Skeletal muscle satellite cell (primary cell): ENCODE measurements at regions not wholly inside any gene's neighbourhood (a gene's known extent, or its start where the extent isn't known, plus 50 kb on each side); places are given as distances from the start of the nearest gene placed in this dataset.
"Not testable (repeated sequence)": the region's sequence is repeated elsewhere in the genome, so short reads cannot be mapped to it uniquely, and the experiment has no call there.

ENCODE experiments used
- H3K27me3 ChIP-seq: 2 replicates; pipeline ENCODE4 v1.7.0; 2013; ENCODE audit warnings: low read length; ENCODE audit not compliant: control insufficient read depth, insufficient read depth
- H3K36me3 ChIP-seq: 2 replicates; pipeline ENCODE4 v1.7.0; 2013; ENCODE audit warnings: mild to moderate bottlenecking, control low read depth, low read length; ENCODE audit not compliant: insufficient read depth
- H3K4me1 ChIP-seq: 2 replicates; pipeline ENCODE4 v1.7.0; 2013; ENCODE audit warnings: low read length; ENCODE audit not compliant: control insufficient read depth, insufficient read depth
- H3K4me2 ChIP-seq: 2 replicates; pipeline ENCODE4 v1.7.0; 2013; ENCODE audit warnings: mild to moderate bottlenecking, low read length
- H3K4me3 ChIP-seq: 2 replicates; pipeline ENCODE4 v1.7.0; 2013; ENCODE audit warnings: low read length
- H3K9ac ChIP-seq: 2 replicates; pipeline ENCODE4 v1.7.0; 2013; ENCODE audit warnings: mild to moderate bottlenecking, low read depth, low read length, moderate library complexity
- H3K9me3 ChIP-seq: replicated peaks from 2 replicates; pipeline ENCODE4 v1.7.0; 2013; ENCODE audit warnings: mild to moderate bottlenecking, control low read depth, low read length

- H3K4me2 ChIP-seq, result no peak overlapping the region
- H3K9ac ChIP-seq, result no peak overlapping the region
- H3K4me3 ChIP-seq, result no peak overlapping the region
- H3K27me3 ChIP-seq, result no peaks in the 10 kb centered on the region
- H3K36me3 ChIP-seq, result no peaks in the 10 kb centered on the region
- peaks cover 13% of the 10 kb centered on the region for H3K9me3 ChIP-seq
- no peaks in the 10 kb centered on the region for H3K4me1 ChIP-seq
Measured at GRCh38 chr7:51629206-51629605, 312.6 kb upstream of the COBL start.

GRCh38 chr7:51621956-51622355 is 305.3 kb upstream of the COBL start:
- Histone ChIP-seq H3K9me3 (peaks cover 3% of the 10 kb centered on the region), H3K4me2 (no peak overlapping the region), H3K4me3 (no peak overlapping the region), H3K9ac (no peak overlapping the region), H3K4me1 (no peaks in the 10 kb centered on the region), H3K27me3 (no peaks in the 10 kb centered on the region), H3K36me3 (no peaks in the 10 kb centered on the region)

GRCh38 chr7:51620706-51621105 is 304.1 kb upstream of the COBL start:
- Histone ChIP-seq H3K4me2 (no peak overlapping the region), H3K9me3 (peaks cover 3% of the 10 kb centered on the region), H3K9ac (no peak overlapping the region), H3K4me1 (no peaks in the 10 kb centered on the region), H3K27me3 (no peaks in the 10 kb centered on the region), H3K4me3 (no peak overlapping the region), H3K36me3 (no peaks in the 10 kb centered on the region)

GRCh38 chr7:51619880-51620279 is 303.3 kb upstream of the COBL start:
- Histone ChIP-seq H3K9me3 (peaks cover 3% of the 10 kb centered on the region), H3K4me3 (no peak overlapping the region), H3K9ac (no peak overlapping the region), H3K4me1 (no peaks in the 10 kb centered on the region), H3K4me2 (no peak overlapping the region), H3K36me3 (no peaks in the 10 kb centered on the region), H3K27me3 (no peaks in the 10 kb centered on the region)

GRCh38 chr7:51617686-51618085 is 301.1 kb upstream of the COBL start:
- Histone ChIP-seq H3K27me3 (no peaks in the 10 kb centered on the region), H3K4me3 (no peak overlapping the region), H3K4me1 (no peaks in the 10 kb centered on the region), H3K9ac (no peak overlapping the region), H3K36me3 (no peaks in the 10 kb centered on the region), H3K4me2 (no peak overlapping the region), H3K9me3 (peaks cover 4% of the 10 kb centered on the region)

- Histone ChIP-seq H3K36me3 (no peaks in the 10 kb centered on the region), H3K4me3 (no peak overlapping the region), H3K27me3 (no peaks in the 10 kb centered on the region), H3K9ac (no peak overlapping the region), H3K4me2 (no peak overlapping the region), H3K4me1 (no peaks in the 10 kb centered on the region), H3K9me3 (peaks cover 4% of the 10 kb centered on the region)
Measured at GRCh38 chr7:51613911-51614357, 297.3 kb upstream of the COBL start.

GRCh38 chr7:51611937-51612336 is 295.3 kb upstream of the COBL start:
- H3K36me3 ChIP-seq, result no peaks in the 10 kb centered on the region
- no peak overlapping the region for H3K4me2 ChIP-seq
- no peaks in the 10 kb centered on the region for H3K27me3 ChIP-seq
- peaks cover 4% of the 10 kb centered on the region for H3K9me3 ChIP-seq
- H3K4me3 ChIP-seq, result no peak overlapping the region
- H3K4me1 ChIP-seq, result no peaks in the 10 kb centered on the region
- H3K9ac ChIP-seq, result no peak overlapping the region

- Histone ChIP-seq H3K9ac (no peak overlapping the region), H3K36me3 (no peaks in the 10 kb centered on the region), H3K4me1 (no peaks in the 10 kb centered on the region), H3K9me3 (peaks cover 3% of the 10 kb centered on the region), H3K27me3 (no peaks in the 10 kb centered on the region), H3K4me3 (no peak overlapping the region), H3K4me2 (no peak overlapping the region)
Measured at GRCh38 chr7:51607447-51607846, 290.8 kb upstream of the COBL start.

- no peaks in the 10 kb centered on the region for H3K4me1 ChIP-seq
- H3K27me3 ChIP-seq, result no peaks in the 10 kb centered on the region
- H3K4me3 ChIP-seq, result no peak overlapping the region
- no peak overlapping the region for H3K4me2 ChIP-seq
- no peaks in the 10 kb centered on the region for H3K36me3 ChIP-seq
- H3K9ac ChIP-seq, result no peak overlapping the region
- H3K9me3 ChIP-seq, result peaks cover 3% of the 10 kb centered on the region
Measured at GRCh38 chr7:51606601-51607154, 290.1 kb upstream of the COBL start.

GRCh38 chr7:51602376-51602775 is 285.8 kb upstream of the COBL start:
- H3K36me3 ChIP-seq, result no peaks in the 10 kb centered on the region
- H3K4me1 ChIP-seq, result no peaks in the 10 kb centered on the region
- no peak overlapping the region for H3K4me2 ChIP-seq
- no peaks in the 10 kb centered on the region for H3K27me3 ChIP-seq
- H3K9me3 ChIP-seq, result peaks cover 3% of the 10 kb centered on the region
- H3K4me3 ChIP-seq, result no peak overlapping the region
- H3K9ac ChIP-seq, result no peak overlapping the region

- Histone ChIP-seq H3K9me3 (peaks cover 3% of the 10 kb centered on the region), H3K9ac (no peak overlapping the region), H3K36me3 (no peaks in the 10 kb centered on the region), H3K4me1 (no peaks in the 10 kb centered on the region), H3K4me3 (no peak overlapping the region), H3K27me3 (no peaks in the 10 kb centered on the region), H3K4me2 (no peak overlapping the region)
Measured at GRCh38 chr7:51601461-51601860, 284.9 kb upstream of the COBL start.

GRCh38 chr7:51599935-51600334 is 283.3 kb upstream of the COBL start:
- not testable (repeated sequence) for H3K4me3 ChIP-seq, H3K27me3 ChIP-seq, H3K36me3 ChIP-seq, H3K9me3 ChIP-seq, H3K4me2 ChIP-seq, H3K4me1 ChIP-seq, H3K9ac ChIP-seq
